HG03025 (cell line): ENCODE measurements at regions not wholly inside any gene's neighbourhood (a gene's known extent, or its start where the extent isn't known, plus 50 kb on each side); places are given as distances from the start of the nearest gene placed in this dataset.

Source experiments
- ATAC-seq: cut with Tn5 transposase; IDR thresholded peaks from one replicate; pipeline ENCODE4 v1.9.1; 2021; ENCODE audit warnings: mild to moderate bottlenecking, moderate library complexity; ENCODE audit not compliant: unreplicated experiment, low FRiP score

DNA sequence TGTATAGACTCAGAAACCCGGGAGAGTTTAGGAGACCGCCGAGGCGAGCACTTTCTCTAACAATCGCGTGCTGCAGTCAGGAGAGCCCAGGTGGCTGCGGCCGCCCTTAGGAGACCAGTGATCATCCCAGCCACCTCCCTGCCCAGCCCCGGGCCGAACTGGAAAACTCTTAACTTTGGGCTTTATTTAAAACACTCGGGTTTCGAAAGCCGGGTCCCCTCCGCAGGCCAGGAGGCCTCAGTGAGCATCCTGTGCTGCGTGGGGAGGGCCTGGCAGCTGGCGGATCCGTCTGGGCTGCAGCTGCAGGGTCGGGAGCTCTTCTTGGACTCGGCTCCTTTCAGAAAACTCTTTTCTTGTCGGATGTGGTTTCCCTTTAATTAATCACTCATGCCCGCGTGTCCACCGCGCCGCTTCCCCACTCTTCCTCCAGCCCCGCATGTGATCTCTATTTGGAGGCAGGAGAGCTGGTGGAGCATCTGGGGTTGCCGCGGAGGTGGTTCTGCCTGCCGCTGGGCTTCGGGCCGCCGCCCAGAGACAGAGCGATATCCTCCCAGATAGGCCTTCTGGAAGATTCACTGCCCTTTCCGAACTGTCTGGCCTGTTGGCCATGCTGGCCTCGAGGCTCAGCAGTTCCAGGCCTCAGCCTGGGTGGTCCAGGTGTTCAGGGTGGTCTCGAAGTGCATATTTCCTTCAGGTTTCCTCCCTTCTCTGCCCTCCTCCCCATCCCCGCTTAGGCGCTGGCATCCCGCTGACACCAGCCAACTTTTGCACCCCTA lies 59.5 kb downstream of the TMEM174 start:
- ATAC-seq: no peak

DNA sequence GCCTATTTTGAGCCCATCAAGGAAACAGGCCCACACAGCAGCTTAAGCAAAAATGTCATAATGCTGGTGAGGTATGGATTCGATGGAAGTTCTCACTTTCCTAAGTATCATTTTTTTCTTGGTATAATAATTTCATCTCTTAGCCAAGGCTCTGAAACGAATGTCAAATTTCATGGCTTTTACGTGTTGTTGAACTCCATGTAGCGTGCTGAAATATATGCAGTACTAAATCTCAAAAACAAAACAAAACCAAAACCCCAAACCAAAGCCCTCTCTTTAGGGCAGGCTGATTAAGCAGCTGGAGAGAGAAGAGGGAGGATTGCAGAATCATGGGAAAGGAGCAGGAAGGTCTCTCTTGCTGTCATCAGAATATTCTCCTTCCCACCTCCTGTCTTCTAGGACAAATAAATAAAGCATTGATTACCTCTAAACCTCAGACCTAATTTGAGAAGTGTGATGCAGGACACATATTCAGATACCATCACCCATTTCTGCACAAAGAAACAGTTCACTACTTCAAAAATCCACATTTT lies 58.3 kb downstream of the TMEM174 start:
- ATAC-seq: no peak

DNA sequence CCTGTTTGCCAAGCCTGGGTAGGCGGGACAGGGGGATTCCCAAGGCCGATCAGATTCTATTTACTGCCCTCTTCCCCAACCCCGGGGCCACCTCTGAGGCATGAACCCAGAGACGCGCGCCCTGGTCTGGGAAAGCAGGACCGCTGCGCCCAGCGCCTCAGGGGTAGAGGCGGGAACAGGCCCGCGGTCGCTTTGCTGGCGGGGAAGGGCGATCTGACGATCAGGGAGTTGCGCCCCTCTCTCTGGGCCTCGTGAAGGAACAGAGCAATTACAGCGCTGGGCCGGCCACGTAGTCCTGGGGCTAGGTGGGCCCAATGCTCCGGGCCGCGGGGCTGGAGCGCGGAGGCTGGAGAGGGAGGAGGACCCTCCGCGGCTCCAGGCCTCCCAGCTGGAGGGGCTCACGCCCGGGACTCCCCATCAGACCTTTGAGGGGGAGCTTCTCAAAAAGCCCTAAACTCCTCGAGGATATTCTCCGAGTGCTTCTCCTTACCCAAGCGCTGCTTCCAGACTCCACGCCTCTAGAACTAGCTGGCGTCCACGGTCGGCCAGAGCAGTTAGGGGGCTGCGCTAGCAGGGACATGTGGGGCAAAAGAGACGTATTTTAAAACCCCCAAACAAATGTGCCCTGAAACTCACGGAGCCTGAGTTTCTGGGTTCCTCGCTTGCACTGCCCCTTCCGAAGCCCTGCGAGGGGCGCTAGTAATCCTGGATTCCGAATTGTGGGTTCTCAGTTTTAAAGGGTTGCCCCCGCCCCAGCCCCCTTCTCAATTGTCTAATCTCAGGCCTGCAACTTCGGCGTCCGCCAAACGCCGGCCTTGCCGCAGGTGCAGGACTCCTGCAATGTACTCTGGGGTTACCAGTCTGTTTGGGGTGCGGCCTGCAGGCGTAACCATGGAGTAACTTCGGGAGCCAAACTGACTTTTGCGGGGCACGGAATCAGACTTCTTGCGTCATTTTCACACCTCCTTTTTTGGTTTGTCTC lies 57.6 kb downstream of the TMEM174 start:
- no peak for ATAC-seq

DNA sequence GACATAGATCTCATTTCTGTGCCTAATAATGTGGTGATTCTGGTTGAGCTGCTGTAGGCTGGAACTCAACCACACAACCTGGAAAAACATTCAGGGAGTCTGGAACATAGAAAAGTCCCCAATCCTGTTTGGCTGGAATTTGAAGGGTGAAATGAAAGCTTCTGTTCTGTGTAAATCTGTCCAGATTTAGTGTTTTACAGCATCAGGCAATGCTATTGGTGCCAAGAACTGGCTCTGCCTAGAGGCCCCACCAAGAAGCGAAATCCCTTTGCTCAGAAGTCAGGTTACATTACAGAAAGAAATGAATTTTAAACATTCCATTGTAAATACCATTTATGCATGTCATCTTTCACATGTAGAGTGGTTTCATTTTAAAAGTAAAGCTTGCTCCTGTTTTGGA lies 56.3 kb downstream of the TMEM174 start:
- no peak for ATAC-seq

DNA sequence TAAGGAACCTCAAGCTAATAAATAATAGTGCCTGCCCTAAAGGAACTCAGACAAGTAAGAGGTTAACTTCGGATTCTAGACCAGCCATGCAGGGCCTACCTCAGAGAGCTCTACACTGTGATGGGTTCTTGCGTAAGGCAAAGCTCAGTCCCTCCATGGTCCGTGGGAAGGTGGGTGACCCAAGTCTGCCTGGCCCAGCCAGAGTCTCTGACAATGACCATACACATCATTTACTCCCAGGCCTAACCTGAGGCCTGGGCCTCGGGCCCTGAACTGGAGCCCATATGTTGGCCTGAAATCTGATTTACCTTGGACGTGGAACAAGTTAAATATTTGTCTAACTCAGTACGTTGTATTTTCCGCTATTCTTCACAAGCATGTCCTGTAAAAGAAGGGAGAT lies 55.1 kb downstream of the TMEM174 start:
- ATAC-seq: no peak
